ENCODE measurements at regions not wholly inside any gene's neighbourhood (a gene's known extent, or its start where the extent isn't known, plus 50 kb on each side); places are given as distances from the start of the nearest gene placed in this dataset.

GRCh38 chr5:71864730-71865601 lies 145.9 kb downstream of the CARTPT start:
- DNase-seq (ENCODE audit: low spot score) = peak; percentile 82

DNA sequence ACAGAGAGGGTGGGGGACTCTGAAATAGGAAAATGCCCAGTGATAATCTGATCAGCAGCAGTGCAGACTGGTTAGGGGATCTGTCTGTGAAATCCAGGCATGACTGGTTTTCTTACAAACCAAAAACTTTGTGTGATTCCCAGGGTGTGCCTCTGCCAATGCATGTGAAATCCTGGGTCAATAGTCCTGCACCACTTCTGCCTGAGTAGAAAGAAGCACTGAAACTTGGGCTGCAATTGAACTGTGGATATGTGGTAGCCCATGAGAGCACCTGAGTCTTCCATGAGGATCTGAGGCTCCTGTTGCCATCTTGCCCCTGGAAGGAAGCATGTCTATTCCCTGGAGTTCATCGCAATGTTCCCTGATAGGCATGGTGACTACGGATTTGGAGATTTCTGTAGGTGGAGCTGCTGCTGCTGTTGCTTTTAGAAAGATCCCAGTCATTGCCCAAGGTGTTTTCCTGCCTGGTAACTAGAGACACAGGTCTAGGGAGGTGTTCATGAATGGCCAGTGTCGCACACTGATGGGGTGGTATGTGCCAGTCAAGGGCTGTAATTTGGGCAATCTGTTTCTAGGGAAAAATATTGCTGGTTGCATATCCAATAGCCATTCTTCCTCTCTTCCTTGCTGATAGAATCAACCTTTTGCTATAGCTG lies 146.7 kb downstream of the CARTPT start:
- no peak for DNase-seq (ENCODE audit: low spot score)

DNA sequence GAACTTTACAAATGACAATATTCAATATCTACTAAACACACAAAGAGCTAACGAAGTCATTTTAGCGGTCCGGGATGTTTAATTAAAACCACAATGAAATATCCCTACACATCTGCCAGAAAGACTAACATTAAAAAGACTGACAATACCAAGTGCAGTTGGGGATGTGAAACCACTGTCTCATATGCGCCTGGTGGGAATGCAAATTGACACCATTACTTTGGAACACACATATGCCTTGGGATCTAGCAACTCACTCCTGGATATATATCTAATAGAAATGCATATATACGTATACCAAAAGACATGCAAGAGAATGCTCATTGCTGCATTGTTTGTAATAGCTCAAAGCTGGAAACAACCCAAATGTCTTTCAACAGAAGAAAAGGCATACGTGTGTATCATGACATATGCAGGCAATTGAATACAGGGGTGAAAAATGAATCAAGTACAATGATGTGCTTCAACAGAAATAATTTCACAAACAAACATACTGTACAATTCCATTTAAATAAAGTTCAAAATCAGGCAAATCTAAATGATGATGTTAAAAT lies 153.3 kb downstream of the CARTPT start:
- DNase-seq (ENCODE audit: low spot score) = no peak

GRCh38 chr5:71873191-71873591 lies 154.1 kb downstream of the CARTPT start:
- no peak for DNase-seq (ENCODE audit: low spot score)

DNA sequence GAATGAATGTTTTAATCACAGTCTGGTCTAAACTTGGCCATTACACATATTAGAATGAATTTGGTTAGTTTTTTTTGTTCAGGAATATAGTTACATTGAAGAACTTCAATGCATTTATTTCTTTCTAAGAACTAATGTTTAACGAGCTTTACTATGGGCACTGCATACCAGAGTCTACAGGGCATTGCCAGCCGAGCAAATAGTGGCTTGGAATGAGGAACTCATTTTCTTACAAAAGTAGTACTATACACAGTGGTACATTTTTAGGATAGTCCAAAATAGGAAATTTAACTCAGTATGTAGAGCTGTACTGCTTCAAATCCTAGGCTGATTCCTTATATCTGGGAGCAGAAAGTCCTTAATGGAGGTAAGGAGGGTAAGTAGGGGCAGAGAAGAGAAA lies 155.4 kb downstream of the CARTPT start:
- no peak for DNase-seq (ENCODE audit: low spot score)

DNA sequence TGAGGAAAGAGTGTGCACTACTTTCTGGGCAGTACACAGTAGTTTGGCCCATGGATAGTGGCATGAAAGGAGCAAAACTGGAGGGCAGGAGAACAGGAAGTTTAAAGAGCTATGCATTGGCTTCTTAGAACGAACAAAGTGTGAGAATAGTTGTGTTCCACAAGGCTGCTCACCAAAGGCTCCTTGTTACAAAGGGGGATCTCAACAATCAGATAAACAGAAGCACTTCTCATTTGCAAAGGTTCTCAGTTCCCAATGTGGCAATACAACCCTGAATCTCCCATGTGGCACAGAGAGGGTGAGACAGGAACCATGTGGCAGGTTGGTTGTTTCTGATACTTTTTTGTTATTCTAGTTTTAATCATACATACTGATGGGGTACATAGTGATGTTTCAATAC lies 158.4 kb downstream of the CARTPT start:
- DNase-seq (ENCODE audit: low spot score) = no peak

DNA sequence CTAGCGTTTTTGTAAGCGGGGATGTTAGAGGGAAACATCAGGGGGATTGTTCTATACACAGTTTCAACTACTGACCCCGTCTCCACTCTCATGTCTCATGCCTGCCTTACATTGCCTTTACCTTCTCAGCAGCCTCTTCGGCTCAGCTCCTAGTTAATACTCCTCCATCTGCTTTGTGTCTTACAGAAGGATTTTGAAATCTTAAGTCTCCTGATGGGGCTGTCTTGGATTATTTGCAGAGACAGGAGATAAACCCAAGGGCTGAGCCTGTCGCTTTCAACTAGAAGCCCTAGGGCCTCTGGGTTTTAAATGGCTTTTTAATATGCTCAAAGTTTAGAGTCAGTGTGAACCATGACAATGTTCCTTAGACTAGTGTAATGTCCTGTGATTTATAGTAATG lies 161.5 kb downstream of the CARTPT start:
- DNase-seq (ENCODE audit: low spot score) = no peak

GRCh38 chr5:71882826-71883741 lies 164.0 kb downstream of the CARTPT start:
- no peak for DNase-seq (ENCODE audit: low spot score)

DNA sequence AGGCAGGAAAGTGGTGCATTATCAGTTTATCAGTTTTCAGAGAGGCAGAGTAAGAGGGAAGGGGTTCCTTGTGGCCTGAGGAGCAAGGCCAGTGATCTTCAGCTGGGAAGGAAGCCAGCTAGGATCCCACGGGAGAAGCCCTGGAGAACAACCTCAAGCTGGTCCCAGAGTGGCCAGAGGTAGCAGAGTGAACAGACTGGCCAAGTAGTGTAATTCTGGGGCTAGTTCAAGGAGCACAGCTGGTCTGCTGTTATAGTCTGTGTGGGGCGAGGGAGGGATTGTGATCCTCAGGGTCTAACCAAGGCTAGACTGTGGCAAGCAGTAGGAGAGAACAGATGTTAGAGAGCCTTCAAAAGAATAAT lies 164.6 kb downstream of the CARTPT start:
- no peak for DNase-seq (ENCODE audit: low spot score)

GRCh38 chr5:71884926-71885325 lies 165.9 kb downstream of the CARTPT start:
- no peak for DNase-seq (ENCODE audit: low spot score)

- no peak for DNase-seq (ENCODE audit: low spot score)
Measured at GRCh38 chr5:71886406-71886805, 167.3 kb downstream of the CARTPT start.

DNA sequence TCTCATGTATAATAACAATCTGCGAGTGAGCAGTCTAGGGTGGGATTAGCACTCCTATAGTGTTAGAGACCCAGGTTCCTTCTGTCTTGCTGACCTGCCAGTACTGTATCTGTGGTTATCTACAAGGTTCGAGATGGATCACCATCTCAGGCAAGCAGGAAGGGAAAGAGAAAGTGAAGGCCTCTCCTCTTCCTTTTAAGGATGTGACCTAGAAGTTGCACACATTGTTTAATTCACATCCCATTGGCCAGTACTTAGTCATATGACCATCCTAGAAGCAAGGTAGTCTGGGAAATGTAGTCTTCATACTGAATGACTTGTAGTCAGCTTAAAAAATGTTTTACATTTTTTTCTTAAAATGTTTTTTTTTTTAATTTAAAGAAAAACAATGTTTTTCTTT lies 168.6 kb downstream of the CARTPT start:
- DNase-seq (ENCODE audit: low spot score) = peak; percentile 14

GRCh38 chr5:71891406-71891805 lies 172.3 kb downstream of the CARTPT start:
- DNase-seq (ENCODE audit: low spot score) = no peak

DNA sequence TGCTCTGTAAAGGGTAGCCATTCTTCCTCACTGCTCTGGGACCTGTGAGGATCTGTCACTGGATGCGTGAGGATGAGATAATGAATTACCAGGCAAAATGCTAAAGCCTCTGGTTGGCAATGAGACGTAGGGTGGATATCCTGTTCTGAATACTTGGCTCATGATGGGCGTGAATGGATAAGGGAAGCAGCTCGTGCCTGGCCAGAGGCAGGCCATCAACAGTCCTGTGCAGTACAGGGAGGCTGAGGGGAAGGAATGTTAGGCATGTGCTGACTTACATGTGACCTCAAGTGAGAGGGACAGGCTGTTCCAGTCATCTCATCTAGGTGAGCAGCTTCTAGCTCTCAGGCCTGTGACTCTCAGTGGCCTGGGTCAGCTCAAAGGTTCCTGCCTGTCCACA lies 172.8 kb downstream of the CARTPT start:
- DNase-seq (ENCODE audit: low spot score) = no peak

DNA sequence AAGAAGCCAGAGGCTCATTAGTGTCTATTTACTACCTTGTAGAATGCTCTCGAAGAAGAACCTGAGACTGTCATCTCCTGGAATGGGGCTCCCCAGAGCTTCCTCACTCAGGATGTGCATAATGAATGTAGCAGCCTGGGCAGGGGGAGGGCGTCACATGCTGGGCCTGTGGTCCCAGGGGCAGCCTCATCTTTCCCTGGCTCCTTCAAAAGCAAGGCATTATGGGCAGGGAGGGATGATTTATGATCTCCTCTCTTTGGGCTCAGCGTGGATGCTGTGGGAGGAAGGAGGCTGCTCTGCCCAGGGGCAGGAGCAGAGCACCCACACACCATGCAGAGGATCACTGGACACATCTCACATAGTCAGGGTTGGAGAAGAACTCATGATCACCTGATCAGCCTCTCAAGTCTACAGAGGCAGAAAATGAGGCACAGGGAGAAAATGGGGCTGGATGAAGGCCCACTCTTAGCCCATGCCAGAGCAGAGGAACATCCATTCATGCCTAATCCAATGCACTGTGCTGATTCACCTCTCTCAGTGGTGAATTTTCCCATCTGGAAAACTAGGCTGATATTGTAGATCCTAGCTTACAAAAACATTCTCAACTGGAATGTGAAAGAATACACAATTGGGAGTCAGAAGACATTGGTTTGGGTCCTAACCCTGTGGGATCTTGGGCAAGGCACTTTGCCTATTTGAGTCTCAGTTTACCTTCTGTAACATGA lies 173.7 kb downstream of the CARTPT start:
- DNase-seq (ENCODE audit: low spot score) = no peak

DNA sequence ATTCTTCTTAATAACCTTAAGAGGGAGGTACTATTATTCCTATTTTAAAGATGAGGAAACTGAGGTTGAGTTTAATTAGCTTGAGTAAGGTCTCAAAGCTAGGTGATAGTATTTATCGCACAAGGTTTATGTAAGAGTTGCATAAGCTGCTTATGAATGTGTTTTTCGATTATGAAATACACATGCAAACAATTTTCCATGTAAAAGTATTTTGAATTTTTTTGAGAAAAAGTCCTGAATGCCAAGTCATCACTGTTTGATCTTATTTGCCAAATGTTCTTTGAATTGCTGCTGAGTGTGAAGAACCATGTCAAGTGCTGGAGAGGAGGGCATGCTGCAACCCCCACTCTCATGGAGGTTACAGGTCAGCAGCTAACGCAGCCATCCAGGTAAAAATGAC lies 174.4 kb downstream of the CARTPT start:
- DNase-seq (ENCODE audit: low spot score) = no peak

GRCh38 chr5:71894091-71894490 lies 175.0 kb downstream of the CARTPT start:
- DNase-seq (ENCODE audit: low spot score) = no peak

DNA sequence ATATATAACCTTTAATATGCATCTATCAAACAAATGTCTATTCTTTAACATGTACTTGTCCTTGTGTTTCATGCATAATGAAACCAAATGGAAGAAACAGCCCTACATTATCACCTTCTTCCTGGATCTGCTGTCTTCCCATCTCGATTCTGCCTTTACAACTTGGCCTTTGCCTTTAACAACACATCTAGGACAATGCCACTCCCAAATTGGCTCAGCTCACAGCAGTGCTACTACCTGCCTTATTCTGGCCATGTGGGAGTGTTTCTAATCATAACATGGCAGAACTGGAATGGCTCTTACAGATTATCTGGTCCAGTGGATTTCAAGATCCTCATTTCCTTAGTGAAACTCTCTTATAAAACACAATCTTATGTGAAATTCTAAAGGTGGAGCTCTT lies 176.5 kb downstream of the CARTPT start:
- DNase-seq (ENCODE audit: low spot score) = no peak

GRCh38 chr5:71899865-71900342 lies 180.8 kb downstream of the CARTPT start:
- DNase-seq (ENCODE audit: low spot score) = no peak

- DNase-seq (ENCODE audit: low spot score) = no peak
Measured at GRCh38 chr5:71903808-71904207, 184.7 kb downstream of the CARTPT start.

GRCh38 chr5:71904852-71905251 lies 185.8 kb downstream of the CARTPT start:
- no peak for DNase-seq (ENCODE audit: low spot score)
